Breast epithelium (tissue), 3 donors: ENCODE measurements at regions not wholly inside any gene's neighbourhood (a gene's known extent, or its start where the extent isn't known, plus 50 kb on each side); places are given as distances from the start of the nearest gene placed in this dataset.

Experiments used
- CTCF ChIP-seq, 3 donors: fragments of 450-650 bp; IDR thresholded peaks; one replicate each; pipeline ENCODE4 v1.5.1; 2016 to 2017; ENCODE audit warnings: antibody characterized with exemption in 3 of 3, mild to moderate bottlenecking in 3 of 3, moderate library complexity in 3 of 3
- POLR2A ChIP-seq: fragments of 450-650 bp; IDR thresholded peaks from one replicate; pipeline ENCODE4 v1.6.1; 2016; ENCODE audit warnings: antibody characterized with exemption, mild to moderate bottlenecking, moderate library complexity

- TF ChIP-seq CTCF (IDR thresholded peaks at IDR 0.05) (no peak), POLR2A (no peak)
These were observed 132.0 kb downstream of the RND3 start for GRCh38 chr2:150355440-150355839.
